Peyer's patch (tissue), 4 donors: ENCODE measurements at regions not wholly inside any gene's neighbourhood (a gene's known extent, or its start where the extent isn't known, plus 50 kb on each side); places are given as distances from the start of the nearest gene placed in this dataset.

Source experiments
- POLR2A ChIP-seq, 2 donors: fragments of 450-650 bp; IDR thresholded peaks; one replicate each; pipeline ENCODE4 v1.5.1; 2017; ENCODE audit warnings: antibody characterized with exemption in 2 of 2, mild to moderate bottlenecking in 2 of 2, moderate library complexity in 2 of 2
- TF ChIP-seq, protein P1 (sequence below), 6 experiments: fragments of 450-650 bp in 4 of 6; fragments of 200-600 bp in 2 of 6; sonication (generic) in 1 of 6; IDR thresholded peaks; one replicate each; pipeline ENCODE4 v1.5.1; 2017 to 2019; ENCODE audit warnings: antibody characterized with exemption in 6 of 6, mild to moderate bottlenecking in 3 of 6, moderate library complexity in 1 of 6

DNA sequence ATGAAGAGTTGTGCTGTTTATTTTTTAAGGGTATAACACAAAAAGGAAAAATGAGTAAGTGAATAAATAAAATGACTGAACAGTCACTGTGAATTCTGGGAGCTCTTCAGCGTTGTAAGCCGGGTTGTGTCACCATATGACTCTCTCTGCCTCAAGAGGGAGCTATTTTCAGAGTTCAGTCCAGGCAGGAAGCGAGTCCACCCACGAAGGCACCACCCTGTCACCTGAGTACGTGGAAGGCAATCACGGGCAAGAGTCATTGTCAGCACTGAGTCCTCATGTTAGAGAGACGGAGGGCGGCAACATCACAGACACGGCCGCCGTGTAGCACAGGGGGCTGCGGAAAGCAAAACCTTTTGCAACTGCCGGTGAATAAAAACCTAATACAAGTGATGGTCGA, 227.6 kb downstream of the UTP18 start:
- TF ChIP-seq, protein P1, sequence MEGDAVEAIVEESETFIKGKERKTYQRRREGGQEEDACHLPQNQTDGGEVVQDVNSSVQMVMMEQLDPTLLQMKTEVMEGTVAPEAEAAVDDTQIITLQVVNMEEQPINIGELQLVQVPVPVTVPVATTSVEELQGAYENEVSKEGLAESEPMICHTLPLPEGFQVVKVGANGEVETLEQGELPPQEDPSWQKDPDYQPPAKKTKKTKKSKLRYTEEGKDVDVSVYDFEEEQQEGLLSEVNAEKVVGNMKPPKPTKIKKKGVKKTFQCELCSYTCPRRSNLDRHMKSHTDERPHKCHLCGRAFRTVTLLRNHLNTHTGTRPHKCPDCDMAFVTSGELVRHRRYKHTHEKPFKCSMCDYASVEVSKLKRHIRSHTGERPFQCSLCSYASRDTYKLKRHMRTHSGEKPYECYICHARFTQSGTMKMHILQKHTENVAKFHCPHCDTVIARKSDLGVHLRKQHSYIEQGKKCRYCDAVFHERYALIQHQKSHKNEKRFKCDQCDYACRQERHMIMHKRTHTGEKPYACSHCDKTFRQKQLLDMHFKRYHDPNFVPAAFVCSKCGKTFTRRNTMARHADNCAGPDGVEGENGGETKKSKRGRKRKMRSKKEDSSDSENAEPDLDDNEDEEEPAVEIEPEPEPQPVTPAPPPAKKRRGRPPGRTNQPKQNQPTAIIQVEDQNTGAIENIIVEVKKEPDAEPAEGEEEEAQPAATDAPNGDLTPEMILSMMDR (IDR thresholded peaks at IDR 0.05), result no peak
- no peak for TF ChIP-seq POLR2A (IDR thresholded peaks at IDR 0.05)
